GM19467 (cell line): ENCODE measurements at regions not wholly inside any gene's neighbourhood (a gene's known extent, or its start where the extent isn't known, plus 50 kb on each side); places are given as distances from the start of the nearest gene placed in this dataset.

Source experiments
- ATAC-seq: cut with Tn5 transposase; IDR thresholded peaks from one replicate; pipeline ENCODE4 v1.9.1; 2021; ENCODE audit warnings: mild to moderate bottlenecking, moderate library complexity; ENCODE audit not compliant: unreplicated experiment

- ATAC-seq = no peak
Observed at GRCh38 chr13:88526853-88527215, 855.7 kb downstream of the SLITRK5 start.

- ATAC-seq = no peak
Observed at GRCh38 chr13:88541994-88542393, 870.8 kb downstream of the SLITRK5 start.

GRCh38 chr13:88544836-88545235 is 873.7 kb downstream of the SLITRK5 start:
- no peak for ATAC-seq

GRCh38 chr13:88552966-88553365 is 881.8 kb downstream of the SLITRK5 start:
- no peak for ATAC-seq

- no peak for ATAC-seq
Observed at GRCh38 chr13:88565566-88565965, 894.4 kb downstream of the SLITRK5 start.

- no peak for ATAC-seq
Observed at GRCh38 chr13:88585861-88586260, 914.7 kb downstream of the SLITRK5 start.

- no peak for ATAC-seq
Observed at GRCh38 chr13:88586263-88586662, 915.1 kb downstream of the SLITRK5 start.

- ATAC-seq = no peak
Observed at GRCh38 chr13:88590574-88590973, 919.4 kb downstream of the SLITRK5 start.

- no peak for ATAC-seq
Observed at GRCh38 chr13:88592105-88592504, 920.9 kb downstream of the SLITRK5 start.

GRCh38 chr13:88601949-88602348 is 930.8 kb downstream of the SLITRK5 start:
- ATAC-seq = no peak

GRCh38 chr13:88602786-88603777 is 931.9 kb downstream of the SLITRK5 start:
- no peak for ATAC-seq

- no peak for ATAC-seq
Observed at GRCh38 chr13:88617176-88617575, 946.0 kb downstream of the SLITRK5 start.

GRCh38 chr13:88622362-88622973 is 951.3 kb downstream of the SLITRK5 start:
- no peak for ATAC-seq

GRCh38 chr13:88623150-88623549 is 952.0 kb downstream of the SLITRK5 start:
- ATAC-seq = no peak

GRCh38 chr13:88627071-88627470 is 955.9 kb downstream of the SLITRK5 start:
- ATAC-seq = no peak

- ATAC-seq = no peak
Observed at GRCh38 chr13:88628882-88629281, 957.7 kb downstream of the SLITRK5 start.

GRCh38 chr13:88637935-88638334 is 966.8 kb downstream of the SLITRK5 start:
- ATAC-seq = no peak

GRCh38 chr13:88643233-88643632 is 972.1 kb downstream of the SLITRK5 start:
- ATAC-seq = no peak

GRCh38 chr13:88648598-88649373 is 977.6 kb downstream of the SLITRK5 start:
- ATAC-seq = no peak

- ATAC-seq = no peak
Observed at GRCh38 chr13:88649855-88650254, 978.7 kb downstream of the SLITRK5 start.

- ATAC-seq = no peak
Observed at GRCh38 chr13:88651531-88651930, 980.4 kb downstream of the SLITRK5 start.
